ENCODE measurements at regions not wholly inside any gene's neighbourhood (a gene's known extent, or its start where the extent isn't known, plus 50 kb on each side); places are given as distances from the start of the nearest gene placed in this dataset.

DNA sequence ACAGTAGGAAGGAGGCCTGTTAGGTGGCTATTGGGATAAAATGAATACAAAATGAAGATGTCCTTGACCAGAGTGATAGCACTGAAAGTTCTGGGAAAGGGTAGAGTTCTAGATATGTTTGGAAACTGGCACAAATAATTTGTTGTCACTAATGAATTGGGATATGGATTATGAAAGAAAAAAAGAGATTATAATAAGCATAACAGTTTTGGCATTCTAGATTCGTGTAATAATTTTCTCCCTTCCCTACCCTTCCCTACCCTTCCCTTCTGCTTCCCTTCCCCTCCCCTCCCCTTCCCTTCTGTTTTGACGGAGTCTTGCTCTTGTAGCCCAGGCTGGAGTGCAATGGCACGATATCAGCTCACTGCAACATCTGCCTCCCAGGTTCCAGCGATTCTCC lies 271.0 kb upstream of the PRR20A start:
- TF ChIP-seq, protein P1, sequence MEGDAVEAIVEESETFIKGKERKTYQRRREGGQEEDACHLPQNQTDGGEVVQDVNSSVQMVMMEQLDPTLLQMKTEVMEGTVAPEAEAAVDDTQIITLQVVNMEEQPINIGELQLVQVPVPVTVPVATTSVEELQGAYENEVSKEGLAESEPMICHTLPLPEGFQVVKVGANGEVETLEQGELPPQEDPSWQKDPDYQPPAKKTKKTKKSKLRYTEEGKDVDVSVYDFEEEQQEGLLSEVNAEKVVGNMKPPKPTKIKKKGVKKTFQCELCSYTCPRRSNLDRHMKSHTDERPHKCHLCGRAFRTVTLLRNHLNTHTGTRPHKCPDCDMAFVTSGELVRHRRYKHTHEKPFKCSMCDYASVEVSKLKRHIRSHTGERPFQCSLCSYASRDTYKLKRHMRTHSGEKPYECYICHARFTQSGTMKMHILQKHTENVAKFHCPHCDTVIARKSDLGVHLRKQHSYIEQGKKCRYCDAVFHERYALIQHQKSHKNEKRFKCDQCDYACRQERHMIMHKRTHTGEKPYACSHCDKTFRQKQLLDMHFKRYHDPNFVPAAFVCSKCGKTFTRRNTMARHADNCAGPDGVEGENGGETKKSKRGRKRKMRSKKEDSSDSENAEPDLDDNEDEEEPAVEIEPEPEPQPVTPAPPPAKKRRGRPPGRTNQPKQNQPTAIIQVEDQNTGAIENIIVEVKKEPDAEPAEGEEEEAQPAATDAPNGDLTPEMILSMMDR (conservative IDR thresholded peaks at IDR 0.05 in 1 of 2, IDR thresholded peaks at IDR 0.05 in 1 of 2; ENCODE audit: low read depth in 1 of 2, low read length in 2 of 2), result no peak
- TF ChIP-seq EZH2 (IDR thresholded peaks at IDR 0.05; ENCODE audit: low read length, missing control alignments), result no peak
